GM12878 (cell line): ENCODE measurements at regions not wholly inside any gene's neighbourhood (a gene's known extent, or its start where the extent isn't known, plus 50 kb on each side); places are given as distances from the start of the nearest gene placed in this dataset.

Experiments used
- ATAC-seq: fragments of 200-7000 bp; cut with Tn5 transposase; 3 replicates; pipeline ENCODE4 v1.9.1; 2020; ENCODE audit warnings: mild to moderate bottlenecking, moderate library complexity
- BruUV-seq: library from RNA; stranded (reverse); fragments of 400-500 nt; replicated peaks from 2 replicates; lab custom pipeline; 2021; lab: Mats Ljungman, UMichigan
- CTCF ChIA-PET: fragments of 300-600 bp; sonication (Branson Sonifier 250); formaldehyde crosslinking; extraction: SDS; loops from one replicate; lab custom pipeline; 2021; ENCODE audit warnings: inconsistent platforms; lab: Yijun Ruan, JAX
- POLR2A ChIA-PET: fragments of 350-600 bp; formaldehyde crosslinking; extraction: SDS; loops from one replicate; lab custom pipeline; 2021; ENCODE audit warnings: inconsistent platforms; lab: Charles Lee
- RAD21 ChIA-PET: fragments of 300-600 bp; sonication (Branson Sonifier 250); formaldehyde crosslinking; loops from one replicate; lab custom pipeline; 2023; ENCODE audit warnings: antibody characterized with exemption; ENCODE audit not compliant: unreplicated experiment; lab: Charles Lee
- SMC1A ChIA-PET: fragments of 300-600 bp; sonication (Branson Sonifier 250); formaldehyde crosslinking; loops from one replicate; lab custom pipeline; 2023; ENCODE audit not compliant: unreplicated experiment, uncharacterized antibody; lab: Charles Lee
- DNase-seq: peaks from one replicate; pipeline ENCODE4 v3.0.0-alpha.2; 2011; ENCODE audit warnings: low read depth, low spot score
- FAIRE-seq: peaks from 3 replicates; lab custom pipeline; 2011; peaks lifted over from hg19 to GRCh38; lab: Jason Lieb, UNC
- H2AFZ ChIP-seq: 2 replicates; pipeline ENCODE4 v1.6.0; 2011; ENCODE audit warnings: low read depth, low read length, control low read depth; ENCODE audit not compliant: control insufficient read depth
- H3K27ac ChIP-seq: 2 replicates; pipeline ENCODE4 v1.5.1; 2011; ENCODE audit warnings: control low read depth; ENCODE audit not compliant: control insufficient read depth, insufficient read depth
- H3K27me3 ChIP-seq, 2 experiments: replicated peaks in 1 of 2; 2 replicates each; pipeline versions ENCODE4 v1.6.0 to v1.6.1; 2011; ENCODE audit warnings: low read length in 1 of 2; ENCODE audit not compliant: control insufficient read depth in 2 of 2, insufficient read depth in 2 of 2
- H3K36me3 ChIP-seq, 2 experiments: 2 replicates each; pipeline ENCODE4 v1.5.1; 2011; ENCODE audit warnings: low read length in 1 of 2; ENCODE audit not compliant: control insufficient read depth in 2 of 2, insufficient read depth in 2 of 2
- H3K4me1 ChIP-seq: 2 replicates; pipeline ENCODE4 v1.6.1; 2011; ENCODE audit warnings: mild to moderate bottlenecking, low read length, moderate library complexity, mixed read lengths; ENCODE audit not compliant: control insufficient read depth, insufficient read depth
- H3K4me2 ChIP-seq: 2 replicates; pipeline ENCODE4 v1.6.0; 2011; ENCODE audit warnings: control low read depth; ENCODE audit not compliant: control insufficient read depth, insufficient read depth
- H3K4me3 ChIP-seq: fragments of 200-600 bp; sonication (generic); 2 replicates; pipeline ENCODE4 v1.5.1; 2016
- H3K79me2 ChIP-seq: 2 replicates; pipeline ENCODE4 v1.6.0; 2011; ENCODE audit warnings: low read length; ENCODE audit not compliant: control insufficient read depth, insufficient read depth
- H3K9ac ChIP-seq: 2 replicates; pipeline ENCODE4 v1.8.0; 2011; ENCODE audit warnings: low read length, control low read depth, mixed read lengths; ENCODE audit not compliant: control insufficient read depth, insufficient read depth
- H3K9me3 ChIP-seq: replicated peaks from 3 replicates; pipeline ENCODE4 v1.5.1; 2011; ENCODE audit warnings: mild to moderate bottlenecking, low read length; ENCODE audit not compliant: control insufficient read depth, insufficient read depth
- H4K20me1 ChIP-seq: 2 replicates; pipeline ENCODE4 v1.6.0; 2011; ENCODE audit not compliant: control insufficient read depth, insufficient read depth
- ATF3 ChIP-seq: IDR thresholded peaks from 2 replicates; pipeline ENCODE4 v1.6.1; 2011; ENCODE audit warnings: low read depth, mild to moderate bottlenecking, low read length, moderate library complexity, borderline replicate concordance; ENCODE audit errors: extremely low read depth
- CBFB ChIP-seq: IDR thresholded peaks from 2 replicates; pipeline ENCODE4 v1.6.1; 2016; ENCODE audit warnings: antibody characterized with exemption, low read depth
- CBX5 ChIP-seq: sonication (generic); IDR thresholded peaks from 2 replicates; pipeline ENCODE4 v1.6.1; 2016; ENCODE audit warnings: low read depth, moderate library complexity, mild to moderate bottlenecking, inconsistent platforms
- CHD4 ChIP-seq: fragments of 200-600 bp; sonication (generic); IDR thresholded peaks from 2 replicates; pipeline ENCODE4 v1.6.1; 2016; ENCODE audit warnings: mild to moderate bottlenecking
- CREM ChIP-seq: IDR thresholded peaks from 2 replicates; pipeline ENCODE4 v1.6.1; 2014; ENCODE audit warnings: antibody characterized with exemption, low read depth
- DPF2 ChIP-seq: fragments of 450-650 bp; IDR thresholded peaks from 2 replicates; pipeline ENCODE4 v1.6.1; 2017; ENCODE audit warnings: mild to moderate bottlenecking
- ELK1 ChIP-seq: IDR thresholded peaks from 2 replicates; pipeline ENCODE4 v1.6.1; 2012; ENCODE audit warnings: low read depth, low read length, improper control_type of control experiment
- IRF4 ChIP-seq: IDR thresholded peaks from 2 replicates; pipeline ENCODE4 v1.6.1; 2011; ENCODE audit warnings: low read depth, low read length
- LARP7 ChIP-seq: fragments of 450-650 bp; IDR thresholded peaks from 2 replicates; pipeline ENCODE4 v1.6.1; 2017; ENCODE audit warnings: mild to moderate bottlenecking
- MXI1 ChIP-seq: fragments of 150-350 bp; IDR thresholded peaks from 2 replicates; pipeline ENCODE4 v1.6.1; 2011; ENCODE audit warnings: low read depth, mild to moderate bottlenecking, inconsistent platforms, low read length, improper control_type of control experiment
- NBN ChIP-seq: fragments of 450-650 bp; IDR thresholded peaks from 2 replicates; pipeline ENCODE4 v1.6.1; 2016
- NR2F1 ChIP-seq: fragments of 450-650 bp; conservative IDR thresholded peaks from 2 replicates; pipeline ENCODE4 v1.6.1; 2017; ENCODE audit warnings: mild to moderate bottlenecking
- NRF1 ChIP-seq: conservative IDR thresholded peaks from 2 replicates; pipeline ENCODE4 v1.6.1; 2011; ENCODE audit warnings: mild to moderate bottlenecking, low read depth, low read length, improper control_type of control experiment
- PAX5 ChIP-seq: IDR thresholded peaks from 2 replicates; pipeline ENCODE4 v1.6.1; 2011; ENCODE audit warnings: low read depth, low read length, borderline replicate concordance
- RAD21 ChIP-seq: IDR thresholded peaks from 2 replicates; pipeline ENCODE4 v1.6.1; 2011; ENCODE audit warnings: mild to moderate bottlenecking, low read depth, low read length, moderate library complexity; ENCODE audit not compliant: insufficient read depth
- RAD51 ChIP-seq: fragments of 450-650 bp; IDR thresholded peaks from 2 replicates; pipeline ENCODE4 v1.6.1; 2016; ENCODE audit warnings: moderate library complexity, mild to moderate bottlenecking, inconsistent platforms
- RBBP5 ChIP-seq: fragments of 200-600 bp; sonication (generic); conservative IDR thresholded peaks from 2 replicates; pipeline ENCODE4 v1.6.1; 2016
- SMARCA5 ChIP-seq: fragments of 450-650 bp; IDR thresholded peaks from 2 replicates; pipeline ENCODE4 v1.6.1; 2017; ENCODE audit warnings: mild to moderate bottlenecking
- TAF1 ChIP-seq: IDR thresholded peaks from 2 replicates; pipeline ENCODE4 v1.6.1; 2011; ENCODE audit warnings: mild to moderate bottlenecking, low read depth, low read length, borderline replicate concordance
- TCF12 ChIP-seq: IDR thresholded peaks from 2 replicates; pipeline ENCODE4 v1.6.1; 2011; ENCODE audit warnings: low read depth, mild to moderate bottlenecking, low read length
- WGBS: methylation state at CpG from one replicate; pipeline ENCODE4 v1.1.6; 2016; ENCODE audit warnings: low lambda C conversion rate; ENCODE audit not compliant: insufficient replicate concordance, insufficient coverage; ENCODE audit errors: missing lambda C conversion rate; 5-methylcytosine and 5-hydroxymethylcytosine counted together
- in situ Hi-C: fragments of 300-500 bp; cut with MboI; formaldehyde crosslinking; loops from 9 replicates; pipeline ENCODE4 v1.14.3; 2018; ENCODE audit warnings: mixed read lengths
- intact Hi-C: fragments of 100-400 bp; cut with micrococcal nuclease; formaldehyde crosslinking; loops from one replicate; pipeline ENCODE4 v1.14.2; 2022; ENCODE audit not compliant: unreplicated experiment

GRCh38 chr5:27832886-27833285, 794.5 kb upstream of the CDH9 start:
- in situ Hi-C loops: no loop called here
- Histone ChIP-seq H4K20me1 (no peaks in the 10 kb centered on the region), H3K9ac (no peak overlapping the region), H3K36me3 (no peaks in the 10 kb centered on the region), H3K4me1 (no peaks in the 10 kb centered on the region), H3K27me3 (no peaks in the 10 kb centered on the region), H2AFZ (no peak overlapping the region), H3K4me3 (no peak overlapping the region), H3K79me2 (no peaks in the 10 kb centered on the region), H3K4me2 (no peak overlapping the region), H3K9me3 (no peaks in the 10 kb centered on the region)
- ATAC-seq: no peak
- no TSS peak for BruUV-seq
- ChIA-PET CTCF (no interaction called here), POLR2A (no interaction called here), SMC1A (no interaction called here)
- FAIRE-seq: no peak
- intact Hi-C loops: no loop called here
- DNase-seq: no peak
- TF ChIP-seq MXI1: no peak
- no peak for TF ChIP-seq SMARCA5
- TF ChIP-seq RAD51: no peak
- no peak for TF ChIP-seq DPF2
- no peak for TF ChIP-seq LARP7
- no peak for TF ChIP-seq CREM
- TF ChIP-seq TCF12: no peak
- no peak for TF ChIP-seq NRF1
- TF ChIP-seq RAD21: no peak
- TF ChIP-seq, all 136 proteins: peak for 0
- 100% methylated on average over 1 of the region's 1 CpG for WGBS
- no peak overlapping the region for H3K27ac ChIP-seq
- RAD21 ChIA-PET: no interaction called here

- BruUV-seq: no TSS peak
- no peak for DNase-seq
- intact Hi-C loops: no loop called here
- TF ChIP-seq NBN (no peak), SMARCA5 (no peak), RBBP5 (no peak), PAX5 (no peak), CHD4 (no peak), ELK1 (no peak), NR2F1 (no peak), IRF4 (no peak), RAD51 (no peak), CBFB (no peak), CBX5 (no peak), TAF1 (no peak), ATF3 (no peak)
Observed at GRCh38 chr5:27830546-27830945, 792.2 kb upstream of the CDH9 start.

More at GRCh38 chr5:27830546-27830945, 792.2 kb upstream of the CDH9 start:
- H3K79me2 ChIP-seq: no peaks in the 10 kb centered on the region
- H3K9ac ChIP-seq: no peak overlapping the region
- ChIA-PET CTCF (no interaction called here), SMC1A (interaction anchor here (1.2 kb wide), 1 partner anchor 342 kb away, joined by 3 read pairs; no protein-coding TSS in a partner anchor), POLR2A (no interaction called here), RAD21 (no interaction called here)
- H4K20me1 ChIP-seq: no peaks in the 10 kb centered on the region
- no peak overlapping the region for H3K4me2 ChIP-seq
- in situ Hi-C loops: no loop called here
- H2AFZ ChIP-seq: no peak overlapping the region
- H3K4me3 ChIP-seq: no peak overlapping the region
- FAIRE-seq: no peak
- no peak overlapping the region for H3K27ac ChIP-seq
- no peak for ATAC-seq
- H3K27me3 ChIP-seq: no peaks in the 10 kb centered on the region
- H3K36me3 ChIP-seq: no peaks in the 10 kb centered on the region
- no peaks in the 10 kb centered on the region for H3K9me3 ChIP-seq
- H3K4me1 ChIP-seq: no peaks in the 10 kb centered on the region
- 53% methylated on average over 2 of the region's 2 CpGs for WGBS
